Activated naive CD4-positive, alpha-beta T cell treated with anti-CD3 and anti-CD28 coated beads, Interleukin-2, amount 50 U/mL, for 24 hours (primary cell): ENCODE measurements at regions not wholly inside any gene's neighbourhood (a gene's known extent, or its start where the extent isn't known, plus 50 kb on each side); places are given as distances from the start of the nearest gene placed in this dataset.
"Not testable (repeated sequence)": the region's sequence is repeated elsewhere in the genome, so short reads cannot be mapped to it uniquely, and the experiment has no call there.

Experiments
- H3K27ac Mint-ChIP-seq: one replicate; pipeline ENCODE4 v1.8.0; 2021; ENCODE audit warnings: mild to moderate bottlenecking, mixed read lengths
- H3K27me3 Mint-ChIP-seq: one replicate; pipeline ENCODE4 v1.8.0; 2021; ENCODE audit warnings: mixed read lengths
- H3K36me3 Mint-ChIP-seq: one replicate; pipeline ENCODE4 v1.8.0; 2021; ENCODE audit warnings: mixed read lengths
- H3K4me1 Mint-ChIP-seq: one replicate; pipeline ENCODE4 v1.8.0; 2021; ENCODE audit warnings: mixed read lengths
- H3K4me3 Mint-ChIP-seq: one replicate; pipeline ENCODE4 v1.8.0; 2021; ENCODE audit warnings: mild to moderate bottlenecking, mixed read lengths
- H3K9me3 Mint-ChIP-seq: one replicate; pipeline ENCODE4 v1.8.0; 2021; ENCODE audit warnings: mixed read lengths

DNA sequence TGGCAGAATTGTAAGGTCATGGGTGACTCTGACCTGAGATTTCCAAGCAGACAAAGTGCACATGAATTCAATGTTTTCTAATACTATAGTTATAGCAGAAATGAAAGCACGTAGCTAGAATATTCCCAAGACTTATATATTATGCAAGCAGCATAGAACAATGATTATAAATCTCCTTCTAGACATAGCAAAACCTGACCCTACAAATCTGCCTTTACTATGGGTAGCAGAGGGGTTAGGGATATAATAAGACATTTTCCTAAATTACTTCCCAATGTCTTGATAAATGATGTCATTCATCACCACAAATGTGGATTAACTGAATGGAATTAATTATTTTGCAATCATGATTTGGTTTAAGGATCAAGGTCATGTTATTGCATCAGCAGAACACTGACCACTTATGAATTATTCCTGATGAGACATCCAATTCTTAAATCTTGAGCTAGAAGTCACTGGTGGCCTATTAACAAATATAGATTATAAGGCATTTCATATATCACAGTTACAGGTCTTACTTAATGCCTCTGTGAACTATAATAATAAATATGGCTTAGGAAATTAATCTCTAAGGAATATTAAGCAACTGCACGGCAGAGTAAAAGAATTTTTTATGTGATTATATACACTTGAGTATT lies 776.6 kb downstream of the AMY1C start:
- no peaks in the 10 kb centered on the region for H3K36me3 Mint-ChIP-seq

DNA sequence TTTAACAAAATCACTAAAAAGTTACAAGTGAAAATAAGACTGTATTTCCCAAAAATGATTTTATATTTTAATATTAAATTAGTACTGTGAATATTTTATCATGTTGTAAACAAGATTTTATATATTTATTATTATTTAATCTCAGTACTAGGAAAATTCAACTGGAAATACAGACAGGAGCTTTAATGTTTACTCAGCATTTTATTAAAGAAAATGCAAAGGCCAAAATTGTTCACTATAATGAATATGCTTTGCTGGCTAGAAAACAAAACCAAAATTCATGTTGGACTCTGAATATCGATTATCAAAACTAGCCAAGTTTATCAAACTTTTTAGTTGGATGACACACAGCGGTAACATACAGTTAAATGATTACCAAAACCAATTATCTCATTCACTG lies 782.3 kb downstream of the AMY1C start:
- no peaks in the 10 kb centered on the region for H3K36me3 Mint-ChIP-seq
- H3K27ac Mint-ChIP-seq: no peak overlapping the region
- H3K4me3 Mint-ChIP-seq: no peak overlapping the region
- H3K27me3 Mint-ChIP-seq: no peaks in the 10 kb centered on the region
- no peaks in the 10 kb centered on the region for H3K4me1 Mint-ChIP-seq
- peaks cover 7% of the 10 kb centered on the region for H3K9me3 Mint-ChIP-seq

More for the DNA sequence above, 776.6 kb downstream of the AMY1C start:
- H3K9me3 Mint-ChIP-seq: peaks cover 14% of the 10 kb centered on the region
- no peak overlapping the region for H3K27ac Mint-ChIP-seq
- no peak overlapping the region for H3K4me3 Mint-ChIP-seq
- H3K4me1 Mint-ChIP-seq: no peaks in the 10 kb centered on the region
- no peaks in the 10 kb centered on the region for H3K27me3 Mint-ChIP-seq

DNA sequence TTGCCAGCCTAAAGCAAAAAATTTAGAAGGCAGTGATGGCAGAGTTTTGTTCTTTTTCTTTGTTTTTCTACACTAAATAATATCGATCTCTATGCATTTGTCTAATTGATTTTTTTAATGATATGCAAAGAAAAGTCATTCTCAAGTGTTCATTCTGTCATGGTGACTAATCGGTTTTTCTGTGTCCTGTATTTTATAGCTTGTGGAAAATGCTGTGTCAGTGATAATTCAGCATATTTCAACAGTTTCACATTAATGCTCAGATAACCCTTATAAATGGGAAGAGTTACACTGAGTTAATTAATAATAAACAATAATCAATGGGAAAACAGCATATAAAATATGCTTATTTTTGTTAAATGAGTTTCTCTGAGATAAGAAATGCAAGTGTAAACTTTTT lies 824.9 kb downstream of the AMY1C start:
- no peak overlapping the region for H3K4me3 Mint-ChIP-seq
- H3K27me3 Mint-ChIP-seq: no peaks in the 10 kb centered on the region
- H3K27ac Mint-ChIP-seq: no peak overlapping the region
- H3K4me1 Mint-ChIP-seq: no peaks in the 10 kb centered on the region
- H3K36me3 Mint-ChIP-seq: no peaks in the 10 kb centered on the region
- peaks cover 11% of the 10 kb centered on the region for H3K9me3 Mint-ChIP-seq

DNA sequence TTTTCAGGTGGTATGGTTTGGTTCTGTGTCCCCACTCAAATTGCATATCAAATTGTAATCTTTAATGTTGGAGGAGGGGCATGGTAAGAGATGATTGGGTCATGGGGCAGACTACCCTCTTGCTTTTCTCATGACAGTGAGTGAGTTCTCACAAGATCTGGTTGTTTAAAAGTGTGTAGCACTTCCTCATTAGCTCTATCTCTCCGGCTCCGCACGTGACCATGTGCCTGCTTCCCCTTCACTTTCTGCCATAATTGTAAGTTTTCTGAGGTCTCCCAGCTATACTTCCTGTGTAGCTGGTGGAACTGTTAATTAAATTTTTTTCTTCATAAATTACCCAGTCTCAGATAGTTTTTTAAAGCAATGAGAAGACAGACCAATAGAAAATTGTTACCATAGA lies 843.2 kb downstream of the AMY1C start:
- Mint-ChIP-seq H3K4me1 (no peaks in the 10 kb centered on the region), H3K4me3 (no peak overlapping the region), H3K36me3 (no peaks in the 10 kb centered on the region), H3K27me3 (no peaks in the 10 kb centered on the region), H3K9me3 (peaks cover 18% of the 10 kb centered on the region), H3K27ac (no peak overlapping the region)

DNA sequence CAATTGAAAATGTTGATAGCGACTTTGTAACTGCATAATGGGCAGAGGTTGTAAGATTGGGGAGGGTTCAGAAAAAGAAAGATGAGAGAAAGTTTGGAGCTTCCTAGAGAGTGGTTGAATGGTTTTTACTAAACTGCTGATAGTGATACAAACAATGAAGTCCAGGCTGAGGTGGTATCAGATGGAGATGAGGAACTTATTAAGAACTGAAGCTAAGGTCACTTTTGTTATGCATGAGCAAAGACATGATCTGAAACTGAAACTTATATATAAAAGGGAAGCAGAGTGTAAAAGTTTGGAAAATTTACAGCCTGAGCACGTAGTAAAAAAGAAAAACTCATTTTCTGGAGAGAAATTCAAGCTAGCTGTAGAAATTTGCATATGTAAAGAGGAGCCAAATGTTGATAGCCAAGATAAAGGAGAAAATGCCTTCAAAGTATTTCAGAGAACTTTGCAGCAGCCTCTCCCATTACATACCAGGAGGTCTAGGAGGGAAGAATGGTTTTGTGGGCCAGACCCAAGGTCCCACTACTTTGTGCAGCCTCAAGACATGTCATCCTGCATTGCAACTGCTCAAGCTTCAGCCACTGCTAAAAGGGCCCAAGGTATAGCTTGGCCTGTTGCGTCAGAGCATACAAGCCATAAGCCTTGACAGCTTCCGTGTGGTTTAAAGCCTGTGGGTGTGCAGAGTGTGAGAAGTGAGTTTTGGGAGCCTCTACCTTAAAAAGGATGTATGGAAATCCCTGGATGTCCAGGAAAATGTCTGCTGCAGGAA lies 843.9 kb downstream of the AMY1C start:
- Mint-ChIP-seq H3K27me3 (no peaks in the 10 kb centered on the region), H3K4me1 (no peaks in the 10 kb centered on the region), H3K27ac (no peak overlapping the region), H3K9me3 (peaks cover 13% of the 10 kb centered on the region), H3K36me3 (no peaks in the 10 kb centered on the region), H3K4me3 (no peak overlapping the region)

DNA sequence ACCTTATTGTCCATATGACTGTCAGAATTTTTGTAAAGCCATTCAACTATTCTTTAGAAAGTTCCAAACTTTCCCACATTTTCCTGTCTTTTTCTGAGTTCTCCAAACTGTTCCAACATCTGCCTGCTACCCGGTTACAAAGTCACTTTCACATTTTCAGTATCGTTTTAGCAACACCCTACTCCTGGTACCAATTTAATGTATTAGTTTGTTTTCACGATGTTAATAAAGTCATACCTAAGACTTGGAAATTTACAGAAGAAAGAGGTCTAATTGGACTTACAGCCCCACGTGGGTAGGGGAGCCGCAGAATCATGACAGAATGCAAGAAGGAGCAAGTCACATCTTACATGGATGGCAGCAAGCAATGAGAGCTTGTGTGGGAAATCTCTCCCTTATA lies 867.8 kb downstream of the AMY1C start:
- Mint-ChIP-seq H3K9me3 (peaks cover 19% of the 10 kb centered on the region), H3K4me3 (no peak overlapping the region), H3K27me3 (no peaks in the 10 kb centered on the region), H3K4me1 (no peaks in the 10 kb centered on the region), H3K27ac (no peak overlapping the region), H3K36me3 (no peaks in the 10 kb centered on the region)

DNA sequence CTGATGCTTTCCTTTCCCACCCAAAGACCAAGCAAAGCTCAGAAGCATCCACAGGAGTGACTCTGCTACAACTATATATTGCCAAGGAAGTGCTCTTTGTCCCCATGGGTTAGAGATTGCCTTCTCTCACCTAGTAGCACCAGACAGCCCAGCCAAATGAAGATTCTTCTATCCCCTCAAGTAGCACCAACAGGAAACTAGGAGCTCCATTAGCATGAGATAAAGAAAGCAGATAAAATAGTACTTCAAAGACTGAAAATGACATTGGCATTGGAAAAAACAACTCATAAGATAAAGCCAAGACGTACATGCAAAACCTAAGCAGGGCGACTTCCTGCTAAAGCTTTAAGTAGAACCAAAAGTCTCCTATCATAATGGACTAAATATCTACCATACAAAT lies 871.5 kb downstream of the AMY1C start:
- Mint-ChIP-seq H3K9me3 (peaks cover 15% of the 10 kb centered on the region), H3K4me1 (no peaks in the 10 kb centered on the region), H3K36me3 (no peaks in the 10 kb centered on the region), H3K4me3 (no peak overlapping the region), H3K27ac (no peak overlapping the region), H3K27me3 (no peaks in the 10 kb centered on the region)

DNA sequence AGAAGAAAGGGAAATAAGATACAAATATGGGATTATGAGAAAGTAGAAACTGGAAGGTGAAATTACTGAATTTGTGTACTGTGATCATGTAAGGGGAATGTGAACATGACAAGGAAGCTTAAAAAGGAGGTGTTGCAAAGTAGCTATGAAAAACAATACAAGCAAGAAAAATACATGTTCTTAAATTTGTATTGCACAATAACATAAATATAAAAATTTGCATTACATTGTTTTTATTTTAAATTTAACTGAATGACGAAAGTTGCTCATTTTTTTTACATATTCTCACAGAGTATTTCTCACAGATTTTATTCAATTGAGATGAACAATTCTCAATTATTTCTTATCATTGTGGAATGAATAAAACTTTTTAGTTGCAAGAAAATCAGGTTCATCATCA lies 874.8 kb downstream of the AMY1C start:
- no peaks in the 10 kb centered on the region for H3K4me1 Mint-ChIP-seq
- H3K27me3 Mint-ChIP-seq: no peaks in the 10 kb centered on the region
- no peak overlapping the region for H3K27ac Mint-ChIP-seq
- H3K9me3 Mint-ChIP-seq: peaks cover 4% of the 10 kb centered on the region
- H3K36me3 Mint-ChIP-seq: no peaks in the 10 kb centered on the region
- no peak overlapping the region for H3K4me3 Mint-ChIP-seq

DNA sequence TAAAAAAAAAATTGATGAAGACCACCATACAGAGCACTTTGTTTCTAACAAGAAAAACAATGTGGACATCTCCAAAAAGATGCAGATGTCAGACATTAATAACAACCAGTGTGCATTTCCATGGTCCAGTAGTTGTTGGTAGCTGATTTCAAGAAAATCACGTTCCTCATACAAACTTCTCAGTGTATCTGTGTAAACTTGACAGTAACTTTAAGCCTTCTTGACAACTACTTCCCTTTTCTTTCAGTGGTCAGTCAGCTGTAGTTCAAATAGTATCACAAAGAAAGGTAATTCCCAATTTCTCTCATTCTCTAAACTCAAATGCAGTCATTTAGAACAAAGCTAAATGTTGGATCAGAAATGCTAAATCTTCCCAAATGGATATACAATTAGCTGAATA lies 879.9 kb downstream of the AMY1C start:
- Mint-ChIP-seq H3K4me3 (no peak overlapping the region), H3K4me1 (no peaks in the 10 kb centered on the region), H3K27me3 (no peaks in the 10 kb centered on the region), H3K27ac (no peak overlapping the region), H3K9me3 (no peaks in the 10 kb centered on the region), H3K36me3 (no peaks in the 10 kb centered on the region)

DNA sequence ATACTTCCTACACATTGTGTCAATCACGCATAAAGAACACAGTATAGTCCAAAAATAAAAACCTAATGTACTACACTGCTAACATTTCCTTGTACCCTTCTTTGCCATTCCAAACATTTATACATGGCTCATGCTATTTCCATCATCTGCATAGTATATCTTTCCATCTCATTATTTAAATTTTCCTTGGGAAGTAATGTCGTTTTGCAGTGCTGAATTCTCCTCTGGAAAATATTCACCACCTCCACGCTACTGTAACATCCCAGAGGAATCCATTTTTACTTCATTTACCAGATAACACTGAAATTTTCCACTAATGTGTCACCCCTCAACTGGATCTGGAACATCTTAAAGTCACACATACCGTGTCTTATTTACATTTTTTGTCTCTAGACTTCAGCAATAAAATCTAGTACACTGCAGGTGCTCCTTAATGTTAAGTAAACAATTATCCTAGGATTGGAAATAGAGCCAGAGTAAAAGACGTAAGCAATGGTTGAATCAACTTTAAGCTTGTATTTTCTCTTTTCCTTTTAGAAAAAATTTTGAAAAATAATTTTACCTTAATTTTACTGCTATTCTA lies 881.0 kb downstream of the AMY1C start:
- H3K4me1 Mint-ChIP-seq: no peaks in the 10 kb centered on the region
- H3K4me3 Mint-ChIP-seq: no peak overlapping the region
- no peak overlapping the region for H3K27ac Mint-ChIP-seq
- no peaks in the 10 kb centered on the region for H3K27me3 Mint-ChIP-seq
- no peaks in the 10 kb centered on the region for H3K9me3 Mint-ChIP-seq
- no peaks in the 10 kb centered on the region for H3K36me3 Mint-ChIP-seq

DNA sequence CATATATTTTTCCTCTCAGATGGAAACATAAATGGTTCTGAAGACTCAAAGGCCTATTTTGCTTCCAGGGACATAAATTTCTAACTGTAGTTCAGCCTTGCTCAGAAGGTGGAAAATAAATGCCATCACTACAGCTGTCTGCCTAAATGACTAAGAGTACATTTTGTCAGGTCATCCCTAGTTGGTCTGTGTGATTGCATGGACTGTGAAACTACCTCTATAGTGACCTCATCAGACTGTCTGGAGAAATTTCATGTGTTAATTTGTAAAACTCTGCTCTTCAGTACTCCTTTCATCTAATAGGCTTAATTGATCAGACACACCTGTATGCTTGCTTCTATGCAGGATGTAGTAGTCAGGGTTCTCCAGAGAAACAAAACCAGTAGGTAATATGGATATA lies 886.9 kb downstream of the AMY1C start:
- H3K4me1 Mint-ChIP-seq: no peaks in the 10 kb centered on the region
- H3K4me3 Mint-ChIP-seq: no peak overlapping the region
- H3K27ac Mint-ChIP-seq: no peak overlapping the region
- H3K9me3 Mint-ChIP-seq: peaks cover 5% of the 10 kb centered on the region
- H3K27me3 Mint-ChIP-seq: no peaks in the 10 kb centered on the region
- no peaks in the 10 kb centered on the region for H3K36me3 Mint-ChIP-seq

DNA sequence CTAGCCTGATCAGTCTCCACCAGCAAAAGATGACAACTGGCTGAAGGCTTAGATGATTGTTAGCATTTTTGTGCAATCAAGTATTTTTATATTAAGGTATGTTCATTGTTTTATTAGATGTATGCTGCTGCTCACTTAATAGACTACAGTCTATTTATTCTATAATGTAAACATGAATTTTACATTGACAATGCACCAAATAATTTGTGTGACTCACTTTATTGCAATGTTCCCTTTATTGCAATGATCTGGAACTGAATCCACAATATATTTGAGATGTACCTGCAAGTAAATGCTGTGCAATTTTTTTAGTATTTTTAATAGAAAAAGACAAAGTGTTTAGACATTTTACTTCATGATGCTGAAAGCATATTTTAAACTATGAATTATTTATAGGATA lies 896.5 kb downstream of the AMY1C start:
- Mint-ChIP-seq H3K36me3 (no peaks in the 10 kb centered on the region), H3K9me3 (no peaks in the 10 kb centered on the region), H3K27ac (no peak overlapping the region), H3K4me3 (no peak overlapping the region), H3K4me1 (no peaks in the 10 kb centered on the region), H3K27me3 (no peaks in the 10 kb centered on the region)

DNA sequence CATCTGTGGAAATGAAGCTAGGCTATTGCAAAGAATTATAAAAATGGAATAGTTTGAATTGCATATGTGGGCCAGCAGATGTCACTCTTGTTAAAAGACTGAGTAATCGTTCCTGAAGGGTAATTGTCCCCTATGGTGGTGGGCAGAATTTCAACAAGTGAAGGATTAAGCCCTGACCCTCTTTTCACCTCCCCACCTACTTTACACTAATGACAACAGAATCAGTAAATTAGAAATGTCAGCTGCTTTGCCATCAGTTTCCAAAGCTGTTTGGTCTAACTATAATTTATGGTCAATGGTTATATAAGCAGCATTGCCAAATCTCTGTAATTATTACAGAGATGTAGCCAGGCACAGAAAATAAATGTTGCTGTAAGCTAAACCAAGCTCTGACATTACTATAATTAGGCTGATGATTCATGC lies 898.6 kb downstream of the AMY1C start:
- H3K27ac Mint-ChIP-seq: no peak overlapping the region
- no peak overlapping the region for H3K4me3 Mint-ChIP-seq

DNA sequence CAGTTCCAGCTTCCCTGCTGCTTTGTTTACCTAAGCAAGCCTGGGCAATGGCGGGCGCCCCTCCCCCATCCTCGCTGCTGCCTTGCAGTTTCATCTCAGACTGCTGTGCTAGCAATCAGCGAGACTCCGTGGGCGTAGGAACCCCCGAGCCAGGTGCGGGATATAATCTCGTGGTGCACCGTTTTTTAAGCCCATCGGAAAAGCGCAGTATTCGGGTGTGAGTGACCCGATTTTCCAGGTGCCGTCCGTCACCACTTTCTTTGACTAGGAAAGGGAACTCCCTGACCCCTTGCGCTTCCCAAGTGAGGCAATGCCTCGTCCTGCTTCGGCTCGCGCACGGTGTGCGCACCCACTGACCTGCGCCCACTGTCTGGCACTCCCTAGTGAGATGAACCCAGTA lies 914.7 kb downstream of the AMY1C start:
- H3K36me3 Mint-ChIP-seq, H3K9me3 Mint-ChIP-seq: not testable (repeated sequence)

More for the DNA sequence above, 898.6 kb downstream of the AMY1C start:
- no peaks in the 10 kb centered on the region for H3K27me3 Mint-ChIP-seq
- H3K36me3 Mint-ChIP-seq: no peaks in the 10 kb centered on the region
- H3K9me3 Mint-ChIP-seq: no peaks in the 10 kb centered on the region
- no peaks in the 10 kb centered on the region for H3K4me1 Mint-ChIP-seq

DNA sequence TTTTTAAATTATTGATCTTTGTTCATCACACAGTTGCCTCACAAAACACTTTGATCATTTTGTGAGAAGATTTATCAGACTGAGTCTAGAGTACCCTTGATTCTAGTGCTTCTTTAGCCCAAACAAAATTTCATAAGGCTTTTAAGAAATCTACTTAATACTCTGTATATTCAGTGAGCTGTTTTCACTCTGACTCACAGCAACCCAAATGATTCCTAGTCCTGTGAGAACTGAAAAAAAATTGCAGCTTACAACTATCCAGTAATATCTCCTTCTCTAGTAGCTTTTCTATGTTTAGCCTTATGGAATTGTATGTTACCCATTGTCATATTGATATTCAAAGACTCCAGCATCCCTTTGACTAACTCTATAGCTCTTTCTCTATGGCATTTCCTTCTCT lies 915.6 kb downstream of the AMY1C start:
- peaks cover 5% of the 10 kb centered on the region for H3K9me3 Mint-ChIP-seq
- H3K4me1 Mint-ChIP-seq: no peaks in the 10 kb centered on the region
- no peak overlapping the region for H3K4me3 Mint-ChIP-seq
- H3K36me3 Mint-ChIP-seq: no peaks in the 10 kb centered on the region
- no peaks in the 10 kb centered on the region for H3K27me3 Mint-ChIP-seq
- H3K27ac Mint-ChIP-seq: no peak overlapping the region

More for the DNA sequence above, 914.7 kb downstream of the AMY1C start:
- H3K27me3 Mint-ChIP-seq, H3K4me1 Mint-ChIP-seq, H3K27ac Mint-ChIP-seq, H3K4me3 Mint-ChIP-seq: not testable (repeated sequence)

DNA sequence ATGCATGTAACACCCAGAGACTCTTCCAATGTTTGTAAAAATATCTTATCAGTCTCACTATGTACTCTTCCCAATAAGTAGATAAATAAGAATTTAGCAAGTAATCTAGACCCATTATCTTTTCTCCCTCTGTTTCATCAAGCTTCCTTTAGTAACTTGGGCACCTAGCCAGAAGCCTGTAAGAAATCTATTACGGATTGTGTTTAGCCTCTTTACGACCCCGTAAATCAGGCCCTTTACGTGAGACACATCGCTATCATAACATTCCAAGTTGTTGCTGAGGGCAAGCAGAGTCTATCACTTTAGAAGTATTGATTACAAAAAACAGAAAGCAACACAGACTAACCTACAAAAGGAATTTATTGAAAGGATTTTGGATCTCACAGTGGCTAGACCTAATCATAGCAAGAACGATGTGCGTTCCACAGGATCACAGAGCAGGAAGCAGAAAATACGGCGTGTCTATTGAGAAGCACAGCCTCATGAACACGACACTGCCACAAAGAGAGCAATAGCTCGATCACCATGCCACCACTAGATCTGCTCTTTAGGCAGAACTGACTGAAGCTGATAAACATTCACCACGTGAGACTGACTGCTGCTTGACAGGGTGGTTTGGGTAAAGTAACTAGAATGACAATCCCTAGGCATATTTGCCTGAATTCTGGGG lies 922.1 kb downstream of the AMY1C start:
- Mint-ChIP-seq H3K36me3 (no peaks in the 10 kb centered on the region), H3K9me3 (no peaks in the 10 kb centered on the region), H3K4me1 (no peaks in the 10 kb centered on the region), H3K4me3 (no peak overlapping the region), H3K27me3 (no peaks in the 10 kb centered on the region), H3K27ac (no peak overlapping the region)
